ENCODE measurements at regions not wholly inside any gene's neighbourhood (a gene's known extent, or its start where the extent isn't known, plus 50 kb on each side); places are given as distances from the start of the nearest gene placed in this dataset.

- DNase-seq, result no peak
These were observed 245.3 kb downstream of the CASP12 start for GRCh38 chr11:104652996-104653395.

- DNase-seq, result no peak
These were observed 248.0 kb downstream of the CASP12 start for GRCh38 chr11:104650234-104650633.

GRCh38 chr11:104649002-104649401 lies 249.3 kb downstream of the CASP12 start:
- DNase-seq, result no peak

GRCh38 chr11:104645261-104646222 lies 252.7 kb downstream of the CASP12 start:
- no peak for DNase-seq

DNA sequence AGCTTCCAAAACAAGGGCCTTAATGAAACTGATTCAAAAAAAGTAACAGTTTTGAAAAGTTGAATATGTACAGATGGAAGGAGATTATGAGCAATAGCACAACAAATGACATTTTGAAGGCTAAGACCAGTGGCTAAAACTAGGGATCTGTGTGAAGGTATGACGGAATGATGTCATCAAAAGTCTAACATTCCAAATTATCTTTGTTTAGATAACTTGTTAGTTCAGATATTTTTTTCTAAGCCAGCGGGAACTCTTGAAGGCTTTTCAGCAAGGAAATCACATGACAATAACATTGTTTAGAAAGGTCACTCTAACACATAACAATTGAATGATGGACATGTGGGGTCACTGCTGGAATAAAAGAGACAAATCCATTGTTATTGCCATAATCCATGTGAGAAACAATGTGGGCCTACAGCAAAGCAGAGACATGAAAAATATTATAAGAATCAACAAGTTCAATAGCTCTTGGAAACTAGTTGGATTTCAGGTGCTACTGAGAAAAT lies 260.5 kb downstream of the CASP12 start:
- DNase-seq, result no peak

- no peak for DNase-seq
These were observed 265.0 kb downstream of the CASP12 start for GRCh38 chr11:104633226-104633625.

GRCh38 chr11:104630352-104630751 lies 267.9 kb downstream of the CASP12 start:
- no peak for DNase-seq

- no peak for DNase-seq
These were observed 273.0 kb downstream of the CASP12 start for GRCh38 chr11:104625246-104625645.

DNA sequence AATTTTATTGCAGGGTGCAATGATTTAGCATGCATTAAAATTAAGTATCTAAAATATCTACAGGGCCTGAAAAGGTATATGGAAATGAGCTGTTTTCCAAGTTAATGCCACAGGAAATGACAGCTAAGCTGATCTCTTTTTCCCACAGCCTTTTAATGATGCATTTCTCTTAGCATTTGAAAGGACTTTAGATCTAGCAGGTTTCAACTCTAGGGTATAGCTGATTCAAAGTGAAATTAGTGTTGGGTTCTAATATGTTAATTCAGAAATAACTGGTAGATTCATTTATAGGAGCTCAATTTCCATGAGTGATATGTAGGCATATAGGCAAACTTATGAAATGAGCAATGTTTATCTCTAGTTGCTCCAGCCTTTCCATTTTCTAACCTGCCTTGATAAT lies 274.2 kb downstream of the CASP12 start:
- no peak for DNase-seq

DNA sequence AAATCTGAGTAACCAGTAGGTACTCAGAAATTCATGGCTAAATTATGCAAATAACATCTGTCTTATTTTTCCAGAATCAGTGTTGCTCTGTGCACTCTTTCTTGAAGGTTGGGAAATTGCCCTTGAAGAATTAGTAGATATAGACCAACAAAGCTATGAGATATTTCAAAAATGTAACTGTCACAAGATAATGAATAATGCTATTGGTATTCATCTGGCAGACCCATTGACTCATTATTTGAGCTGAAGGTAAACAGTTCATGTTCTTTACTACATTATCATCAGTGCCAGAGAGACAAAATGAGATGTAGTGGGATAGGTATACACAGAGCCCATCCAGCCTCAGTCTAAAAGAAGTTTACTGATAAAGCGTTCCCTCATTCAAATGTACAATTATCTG lies 274.7 kb downstream of the CASP12 start:
- no peak for DNase-seq

DNA sequence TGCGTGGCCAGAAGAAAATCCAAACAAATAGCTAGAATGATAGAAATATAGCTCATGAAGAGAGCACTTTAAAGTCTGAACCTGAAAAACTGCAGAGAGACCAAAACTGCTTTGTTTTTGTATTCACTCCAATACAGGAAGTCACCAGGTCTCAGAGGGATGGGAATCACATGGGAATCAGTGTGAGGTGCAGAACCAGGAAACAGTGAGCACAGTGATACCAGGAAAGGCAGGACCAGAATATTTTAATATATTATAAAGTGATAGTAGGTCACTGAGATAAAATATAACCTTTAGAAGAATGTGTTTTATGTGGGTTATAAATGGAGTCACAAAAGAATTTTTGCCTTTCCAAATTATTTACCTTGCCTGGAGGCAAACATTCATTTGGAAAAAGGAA lies 277.3 kb downstream of the CASP12 start:
- no peak for DNase-seq

GRCh38 chr11:104619751-104620150 lies 278.5 kb downstream of the CASP12 start:
- no peak for DNase-seq

DNA sequence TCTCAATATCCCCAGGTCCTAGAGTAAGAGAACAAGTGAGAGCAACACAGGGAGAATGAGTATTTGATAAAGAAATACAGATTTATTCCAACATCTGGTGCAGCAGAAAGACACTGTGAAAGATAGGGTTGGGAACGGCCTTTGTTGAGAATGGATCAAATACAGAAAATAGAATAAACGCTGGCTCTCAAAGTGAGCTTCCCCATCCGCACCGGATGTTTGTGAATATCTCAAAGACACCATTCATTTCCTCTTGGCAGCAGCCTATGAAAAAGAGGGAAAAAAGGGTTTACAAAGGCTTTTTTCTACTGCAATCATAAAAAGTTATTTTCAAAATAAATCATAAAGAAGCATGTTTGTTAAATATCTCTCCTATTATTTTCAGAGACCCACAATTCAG lies 279.3 kb downstream of the CASP12 start:
- no peak for DNase-seq

DNA sequence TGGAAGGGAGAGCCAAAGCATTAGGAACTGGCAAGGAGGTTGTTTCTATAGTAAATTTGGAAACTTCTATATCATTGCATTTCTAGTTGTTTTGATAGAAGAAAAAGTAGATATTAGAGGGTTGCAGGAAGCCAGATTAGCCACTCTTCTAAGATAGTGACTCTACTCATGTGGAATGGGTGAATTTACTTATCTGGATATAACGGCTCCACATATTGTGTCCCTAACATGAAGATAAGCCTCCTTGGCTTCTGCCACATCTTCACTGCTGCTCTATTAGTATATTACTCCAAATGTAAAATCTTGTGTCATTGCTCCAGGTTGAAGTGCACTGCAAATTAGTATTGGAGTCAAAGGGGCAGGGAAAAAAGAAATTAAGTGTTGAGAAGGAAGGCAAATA lies 283.3 kb downstream of the CASP12 start:
- DNase-seq, result no peak

DNA sequence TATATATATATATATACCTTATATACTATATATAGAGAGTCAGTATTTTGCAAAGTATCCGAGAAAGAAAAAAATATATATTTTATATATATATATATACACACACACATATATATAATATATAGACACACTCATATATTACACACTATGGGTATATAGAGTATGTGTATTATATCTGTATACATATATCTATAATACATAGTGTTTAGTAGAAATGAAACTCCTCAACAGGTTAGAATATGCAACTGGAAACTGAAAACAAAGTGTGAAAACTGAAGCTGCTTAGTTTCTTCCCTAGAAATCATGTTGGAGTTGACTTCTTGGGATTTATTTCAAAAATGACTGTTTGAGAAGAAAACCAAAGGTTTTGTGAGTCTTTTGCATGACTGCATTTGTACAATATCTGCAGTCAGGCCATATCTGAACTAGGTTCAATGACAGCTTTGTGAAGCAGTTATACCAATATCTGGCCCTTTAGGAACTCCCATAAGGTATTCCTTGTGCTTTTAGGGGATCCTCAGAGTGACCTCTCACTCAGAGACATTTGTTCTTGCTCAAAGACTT lies 284.1 kb downstream of the CASP12 start:
- DNase-seq, result no peak

DNA sequence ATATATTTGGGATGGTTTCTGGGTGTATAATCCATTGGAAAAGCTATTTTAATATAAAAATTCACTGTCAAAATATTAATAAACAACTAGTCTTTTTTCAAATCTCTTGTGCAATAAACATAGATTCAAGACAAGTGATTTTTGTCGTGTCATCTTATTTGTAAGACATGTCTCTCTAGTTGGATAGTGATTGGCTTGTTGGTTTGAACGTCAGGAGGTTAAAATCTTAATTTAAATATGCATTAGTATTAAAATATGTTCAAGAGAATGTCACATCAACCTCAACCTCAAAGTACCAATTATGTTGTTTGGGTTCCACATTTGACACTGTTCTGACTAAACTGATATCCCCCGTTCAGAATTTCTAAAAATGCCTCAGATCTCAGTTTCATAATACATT lies 287.6 kb downstream of the CASP12 start:
- no peak for DNase-seq

DNA sequence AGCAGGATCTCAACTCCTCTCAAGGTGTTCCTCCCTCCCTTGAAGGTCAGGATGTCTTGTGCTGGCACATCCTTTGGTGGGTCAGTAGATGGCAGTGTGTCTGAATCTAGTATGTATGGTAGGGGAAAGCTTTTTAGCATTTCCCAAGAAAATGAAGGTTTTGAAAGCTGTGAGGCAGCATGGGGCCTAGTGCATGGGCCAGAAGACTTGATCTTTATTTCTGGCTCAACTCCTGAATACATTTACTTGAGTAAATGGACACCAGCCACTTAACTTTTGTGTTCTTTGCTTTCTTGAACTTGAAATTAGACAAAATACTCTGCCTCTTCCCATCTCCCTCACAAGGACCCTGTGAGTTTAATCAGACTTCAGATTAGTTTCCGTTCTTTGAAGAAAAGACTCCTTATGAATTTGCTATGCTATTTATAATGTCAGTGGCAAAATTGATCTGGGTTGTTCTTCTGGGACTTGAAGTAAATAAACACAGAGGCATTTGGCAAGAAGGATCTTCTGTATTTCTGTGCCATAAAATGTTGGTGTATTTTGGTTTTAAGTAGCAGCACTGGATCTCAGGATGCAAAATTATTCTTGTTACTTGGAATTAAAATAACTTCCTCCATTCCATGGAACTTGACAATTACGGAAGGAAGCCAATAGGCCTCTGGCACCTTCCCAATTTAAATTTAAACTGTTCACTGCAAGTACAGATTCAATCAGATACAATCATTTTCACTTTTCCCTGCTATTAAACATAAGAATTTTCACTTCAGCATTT lies 288.8 kb downstream of the CASP12 start:
- peak in 1 of 2 experiments; percentile 7 for DNase-seq

DNA sequence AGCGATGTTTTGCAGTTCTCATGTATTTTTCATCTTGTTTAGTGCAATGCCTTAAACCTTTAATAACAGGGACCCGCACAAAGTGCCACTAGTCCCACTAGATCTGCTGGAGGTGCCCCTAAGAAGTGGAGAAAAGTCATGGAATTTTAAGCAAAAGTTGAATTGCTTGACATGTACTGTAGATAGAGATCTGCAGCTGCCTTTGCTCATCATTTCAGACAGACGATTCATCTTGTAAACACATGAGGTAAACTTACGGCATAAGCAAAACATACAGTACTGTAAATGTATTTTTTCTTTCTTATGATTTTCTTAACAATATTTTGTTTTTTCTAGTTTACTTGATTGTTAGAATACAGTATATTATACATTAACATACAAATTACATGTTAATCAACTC lies 295.6 kb downstream of the CASP12 start:
- no peak for DNase-seq

- DNase-seq, result no peak
These were observed 303.9 kb downstream of the CASP12 start for GRCh38 chr11:104594228-104594958.

DNA sequence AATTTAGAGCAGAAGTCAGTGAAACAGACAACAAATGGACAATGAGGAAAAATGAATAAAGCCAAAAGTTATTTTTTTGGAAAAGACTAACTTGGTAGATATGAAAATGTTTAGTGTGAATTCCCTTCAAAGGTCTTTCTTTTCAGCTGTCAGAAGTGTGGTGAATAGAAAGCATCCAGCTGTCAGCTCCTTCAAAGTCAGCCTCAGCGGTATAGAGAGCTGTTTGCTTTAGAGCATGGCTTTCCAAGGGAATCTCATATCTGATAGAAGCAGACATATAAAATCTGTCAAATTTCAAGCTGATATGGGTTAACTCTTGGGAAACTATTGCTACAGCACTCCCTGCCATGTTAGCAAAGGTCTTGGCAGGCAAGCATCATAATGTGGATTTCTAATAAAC lies 309.3 kb downstream of the CASP12 start:
- DNase-seq, result no peak

GRCh38 chr11:104588446-104588845 lies 309.8 kb downstream of the CASP12 start:
- DNase-seq, result no peak

DNA sequence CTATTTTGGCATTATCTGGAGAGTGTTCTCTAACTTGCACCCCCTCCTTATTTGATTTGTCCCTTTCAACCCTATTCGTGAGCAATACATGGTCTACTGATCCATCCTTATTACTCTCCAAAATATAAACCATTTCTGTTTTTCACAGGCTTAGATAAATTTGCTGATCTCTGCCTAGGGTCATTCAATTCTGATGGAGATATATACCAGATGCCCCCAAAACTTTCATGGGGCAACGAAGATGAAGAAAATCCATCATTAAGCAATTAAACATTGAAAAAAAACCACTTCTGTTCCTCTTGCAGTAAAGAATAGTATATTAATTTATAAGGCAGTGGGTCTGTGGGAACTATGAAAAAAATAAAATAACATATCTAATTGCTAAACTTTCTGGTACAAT lies 313.4 kb downstream of the CASP12 start:
- DNase-seq, result no peak

DNA sequence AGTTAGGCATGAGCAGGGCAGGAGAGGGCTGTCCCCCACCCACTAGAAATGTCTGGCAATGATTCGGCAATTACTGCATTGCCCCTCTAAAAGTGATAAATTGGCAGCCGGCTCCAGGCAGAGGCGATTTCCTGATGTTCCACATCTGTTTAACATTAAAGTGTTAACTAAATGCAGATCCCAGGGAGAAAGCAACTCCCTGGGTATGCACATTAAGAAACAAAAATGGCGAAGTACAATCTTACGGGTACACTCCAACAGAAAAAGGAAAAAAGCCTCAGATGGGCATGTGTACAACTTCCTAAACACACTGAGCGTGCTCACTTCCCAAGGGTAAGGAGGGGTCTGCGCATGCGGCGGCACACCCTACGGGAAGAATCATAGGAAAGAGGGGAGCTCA lies 314.4 kb downstream of the CASP12 start:
- DNase-seq, result no peak
